Keratinocyte (primary cell): ENCODE measurements at regions not wholly inside any gene's neighbourhood (a gene's known extent, or its start where the extent isn't known, plus 50 kb on each side); places are given as distances from the start of the nearest gene placed in this dataset.

Source experiments
- DNase-seq: peaks from one replicate; pipeline ENCODE4 v3.0.0-alpha.2; 2011; ENCODE audit warnings: low read depth, missing footprints, low spot score
- FAIRE-seq: peaks from 2 replicates; lab custom pipeline; 2011; peaks lifted over from hg19 to GRCh38; lab: Jason Lieb, UNC
- H2AFZ ChIP-seq: 2 replicates; pipeline ENCODE4 v1.6.0; 2012; ENCODE audit warnings: low read length, control low read depth, inconsistent platforms; ENCODE audit not compliant: control insufficient read depth
- H3K27ac ChIP-seq: 2 replicates; pipeline ENCODE4 v1.5.1; 2011; ENCODE audit warnings: low read length; ENCODE audit not compliant: control insufficient read depth, insufficient read depth
- H3K27me3 ChIP-seq: 3 replicates; pipeline ENCODE4 v1.6.0; 2011; ENCODE audit warnings: low read length; ENCODE audit not compliant: control insufficient read depth, insufficient read depth; ENCODE audit errors: extremely low read depth
- H3K36me3 ChIP-seq, 2 experiments: 2 replicates in 1 of 2; 3 replicates in 1 of 2; pipeline ENCODE4 v1.5.1; 2011; ENCODE audit warnings: low read length in 2 of 2, mild to moderate bottlenecking in 1 of 2; ENCODE audit not compliant: control insufficient read depth in 2 of 2, insufficient read depth in 2 of 2; ENCODE audit errors: extremely low read depth in 1 of 2
- H3K4me1 ChIP-seq: 3 replicates; pipeline ENCODE4 v1.5.1; 2011; ENCODE audit warnings: low read length; ENCODE audit not compliant: control insufficient read depth, insufficient read depth; ENCODE audit errors: extremely low read depth
- H3K4me2 ChIP-seq: 3 replicates; pipeline ENCODE4 v1.6.0; 2011; ENCODE audit warnings: low read depth, low read length; ENCODE audit not compliant: control insufficient read depth, insufficient read depth; ENCODE audit errors: extremely low read depth
- H3K4me3 ChIP-seq, 3 experiments: fragments of 200-600 bp in 1 of 3; sonication (generic) in 1 of 3; 2 replicates in 2 of 3; 3 replicates in 1 of 3; pipeline ENCODE4 v1.5.1; 2011 to 2016; ENCODE audit warnings: low read length in 3 of 3, mild to moderate bottlenecking in 3 of 3, control low read depth in 2 of 3, inconsistent platforms in 1 of 3, low read depth in 1 of 3, mixed read lengths in 1 of 3, mixed run types in 1 of 3, moderate library complexity in 1 of 3; ENCODE audit not compliant: control insufficient read depth in 2 of 3, insufficient read depth in 2 of 3; ENCODE audit errors: extremely low read depth in 1 of 3
- H3K79me2 ChIP-seq: 2 replicates; pipeline ENCODE4 v1.6.0; 2012; ENCODE audit warnings: low read length; ENCODE audit not compliant: control insufficient read depth, insufficient read depth
- H3K9ac ChIP-seq: 3 replicates; pipeline ENCODE4 v1.6.0; 2011; ENCODE audit warnings: low read length; ENCODE audit not compliant: control insufficient read depth, insufficient read depth; ENCODE audit errors: extremely low read depth
- H3K9me1 ChIP-seq: 3 replicates; pipeline ENCODE4 v1.6.0; 2011; ENCODE audit warnings: low read length; ENCODE audit not compliant: control insufficient read depth, insufficient read depth; ENCODE audit errors: extremely low read depth
- H3K9me3 ChIP-seq: 2 replicates; pipeline ENCODE4 v1.5.1; 2012; ENCODE audit warnings: low read depth, low read length; ENCODE audit not compliant: control insufficient read depth
- H4K20me1 ChIP-seq: 3 replicates; pipeline ENCODE4 v1.6.0; 2011; ENCODE audit warnings: low read length; ENCODE audit not compliant: control insufficient read depth, insufficient read depth; ENCODE audit errors: extremely low read depth
- EZH2 ChIP-seq: IDR thresholded peaks from one replicate; pipeline ENCODE4 v1.6.1; 2012; ENCODE audit warnings: inconsistent platforms, mild to moderate bottlenecking, low read length, moderate library complexity
- dilution Hi-C: fragments of 300-500 bp; cut with MboI; formaldehyde crosslinking; loops from one replicate; pipeline ENCODE4 v1.7.0; 2020; ENCODE audit warnings: low sequenced_read_pairs; ENCODE audit not compliant: extremely low pct_ligation_motif_present
- TF ChIP-seq, protein P1 (sequence below), 3 experiments: IDR thresholded peaks in 1 of 3; conservative IDR thresholded peaks in 1 of 3; optimal IDR thresholded peaks in 1 of 3; 2 replicates in 2 of 3; 3 replicates in 1 of 3; pipeline versions ENCODE3 to v1.5.1; 2011; ENCODE audit warnings: low read length in 3 of 3, mild to moderate bottlenecking in 3 of 3, moderate library complexity in 2 of 3, control low read depth in 1 of 3, inconsistent platforms in 1 of 3; ENCODE audit not compliant: insufficient read depth in 2 of 3; ENCODE audit errors: extremely low read depth in 1 of 3

DNA sequence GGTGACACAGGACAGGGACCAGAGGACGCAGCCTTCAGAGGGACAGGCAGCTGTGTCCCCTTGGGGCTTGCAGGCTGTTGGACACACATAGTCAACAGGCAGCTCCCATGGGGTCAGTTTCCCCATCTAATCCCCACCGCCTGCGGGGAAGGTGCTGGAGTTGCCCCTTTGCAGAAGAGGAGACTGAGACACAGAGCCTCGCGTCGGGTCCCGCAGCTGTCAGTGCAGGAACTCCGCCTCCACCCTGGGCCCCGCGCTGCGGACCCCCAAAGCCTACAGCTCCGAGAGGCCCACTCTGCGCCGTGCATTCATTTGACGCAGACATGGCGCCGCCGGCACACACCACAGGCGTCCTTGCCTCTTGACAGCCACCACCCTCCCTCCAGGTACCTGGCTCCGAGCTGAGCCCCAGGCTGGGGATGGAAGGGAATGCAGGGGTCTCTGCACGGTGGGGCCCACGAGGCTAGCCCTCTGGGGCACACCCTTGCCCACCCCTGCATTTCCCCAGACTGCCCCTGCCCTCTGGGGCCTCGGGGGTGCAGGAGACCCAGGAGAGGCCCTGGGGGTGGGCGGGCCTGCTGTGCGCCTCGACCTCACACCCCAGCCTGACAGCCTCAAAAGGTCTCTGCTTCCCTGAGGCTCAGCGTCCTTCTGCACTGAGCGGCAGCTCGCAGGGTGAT, 88.5 kb upstream of the ACTRT2 start:
- FAIRE-seq (no peak), DNase-seq (no peak)
- dilution Hi-C loops = no loop called here
- TF ChIP-seq, protein P1, sequence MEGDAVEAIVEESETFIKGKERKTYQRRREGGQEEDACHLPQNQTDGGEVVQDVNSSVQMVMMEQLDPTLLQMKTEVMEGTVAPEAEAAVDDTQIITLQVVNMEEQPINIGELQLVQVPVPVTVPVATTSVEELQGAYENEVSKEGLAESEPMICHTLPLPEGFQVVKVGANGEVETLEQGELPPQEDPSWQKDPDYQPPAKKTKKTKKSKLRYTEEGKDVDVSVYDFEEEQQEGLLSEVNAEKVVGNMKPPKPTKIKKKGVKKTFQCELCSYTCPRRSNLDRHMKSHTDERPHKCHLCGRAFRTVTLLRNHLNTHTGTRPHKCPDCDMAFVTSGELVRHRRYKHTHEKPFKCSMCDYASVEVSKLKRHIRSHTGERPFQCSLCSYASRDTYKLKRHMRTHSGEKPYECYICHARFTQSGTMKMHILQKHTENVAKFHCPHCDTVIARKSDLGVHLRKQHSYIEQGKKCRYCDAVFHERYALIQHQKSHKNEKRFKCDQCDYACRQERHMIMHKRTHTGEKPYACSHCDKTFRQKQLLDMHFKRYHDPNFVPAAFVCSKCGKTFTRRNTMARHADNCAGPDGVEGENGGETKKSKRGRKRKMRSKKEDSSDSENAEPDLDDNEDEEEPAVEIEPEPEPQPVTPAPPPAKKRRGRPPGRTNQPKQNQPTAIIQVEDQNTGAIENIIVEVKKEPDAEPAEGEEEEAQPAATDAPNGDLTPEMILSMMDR (optimal IDR thresholded peaks at IDR 0.05 in 1 of 3, IDR thresholded peaks at IDR 0.05 in 1 of 3, conservative IDR thresholded peaks at IDR 0.05 in 1 of 3; ENCODE audit: extremely low read depth in 1 of 3, insufficient read depth in 2 of 3, low read length in 3 of 3) = no peak
- TF ChIP-seq EZH2 = no peak
- Histone ChIP-seq H3K27ac (no peak overlapping the region), H3K27me3 (no peaks in the 10 kb centered on the region), H3K36me3 (no peaks in the 10 kb centered on the region), H3K9me1 (no peaks in the 10 kb centered on the region), H3K79me2 (no peaks in the 10 kb centered on the region), H2AFZ (no peak overlapping the region), H4K20me1 (no peaks in the 10 kb centered on the region), H3K9ac (no peak overlapping the region), H3K9me3 (peaks cover 20% of the 10 kb centered on the region), H3K4me1 (no peaks in the 10 kb centered on the region), H3K4me2 (no peak overlapping the region), H3K4me3 (no peak overlapping the region)

DNA sequence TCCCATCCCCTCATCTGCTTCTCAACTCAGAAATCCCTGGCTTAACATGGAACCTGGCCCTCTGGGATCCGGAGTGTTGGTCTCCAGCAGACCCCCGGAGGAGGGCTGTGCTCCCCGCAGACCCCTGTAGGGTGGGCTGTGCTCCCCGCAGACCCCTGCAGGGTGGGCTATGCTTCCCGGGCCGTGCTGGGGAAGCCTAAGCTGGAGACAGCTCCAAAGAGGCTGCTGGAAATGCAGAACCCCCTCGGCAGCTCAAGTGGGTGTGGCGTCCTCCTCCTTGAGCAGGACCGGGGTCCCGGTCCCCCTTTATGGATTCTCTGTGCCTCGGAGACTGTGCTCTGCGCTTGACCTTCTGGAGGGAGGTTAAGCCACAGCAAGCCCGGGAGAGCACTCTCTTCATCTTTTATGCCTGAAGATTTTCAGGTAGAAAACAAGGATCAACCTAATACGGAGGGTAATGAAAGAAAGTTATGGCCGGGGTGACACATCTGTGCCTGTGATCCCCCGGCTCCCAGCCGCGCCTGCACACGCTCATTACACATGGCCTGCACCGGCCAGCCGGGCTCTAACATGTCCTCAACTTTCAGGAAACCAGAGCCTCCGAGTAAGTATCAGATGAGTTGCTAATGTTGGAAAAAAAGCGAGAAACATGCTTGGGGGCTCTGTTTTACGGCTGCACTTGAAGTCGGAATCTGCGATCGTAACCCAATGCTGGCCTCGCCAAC, 87.7 kb upstream of the ACTRT2 start:
- Histone ChIP-seq H3K79me2 (no peaks in the 10 kb centered on the region), H3K36me3 (no peaks in the 10 kb centered on the region), H3K9me3 (peaks cover 26% of the 10 kb centered on the region), H3K27me3 (no peaks in the 10 kb centered on the region), H2AFZ (no peak overlapping the region), H3K9me1 (no peaks in the 10 kb centered on the region), H3K4me3 (no peak overlapping the region), H3K27ac (no peak overlapping the region), H3K4me2 (no peak overlapping the region), H4K20me1 (no peaks in the 10 kb centered on the region), H3K9ac (no peak overlapping the region), H3K4me1 (no peaks in the 10 kb centered on the region)
- FAIRE-seq = no peak
- DNase-seq = no peak
- dilution Hi-C loops = no loop called here
- TF ChIP-seq, protein P1 (optimal IDR thresholded peaks at IDR 0.05 in 1 of 3, IDR thresholded peaks at IDR 0.05 in 1 of 3, conservative IDR thresholded peaks at IDR 0.05 in 1 of 3; ENCODE audit: extremely low read depth in 1 of 3, insufficient read depth in 2 of 3, low read length in 3 of 3) = no peak
- no peak for TF ChIP-seq EZH2
